Stomach (tissue), 8 donors: ENCODE measurements at regions not wholly inside any gene's neighbourhood (a gene's known extent, or its start where the extent isn't known, plus 50 kb on each side); places are given as distances from the start of the nearest gene placed in this dataset.

ENCODE experiments used
- DNase-seq, 2 donors: peaks; one replicate each; pipeline versions ENCODE4 v3.0.0 to v3.0.0-alpha.2; 2013 to 2019
- H3K27ac ChIP-seq, 5 donors: fragments of 200-600 bp in 4 of 5; sonication (generic) in 4 of 5; one replicate each; pipeline ENCODE4 v1.5.1; 2013 to 2019; ENCODE audit warnings: mild to moderate bottlenecking in 1 of 5, moderate library complexity in 1 of 5
- H3K27me3 ChIP-seq, 3 donors: fragments of 200-600 bp; sonication (generic); one replicate each; pipeline ENCODE4 v1.5.1; 2017 to 2019; ENCODE audit warnings: mixed run types in 1 of 3
- H3K36me3 ChIP-seq, 4 donors: fragments of 200-600 bp; sonication (generic); 1 replicate in 3 of 4; 2 replicates in 1 of 4; pipeline ENCODE4 v1.5.1; 2016 to 2019
- H3K4me1 ChIP-seq, 4 donors: fragments of 200-600 bp; sonication (generic); one replicate each; pipeline ENCODE4 v1.5.1; 2016 to 2019
- H3K4me3 ChIP-seq, 4 donors: fragments of 200-600 bp; sonication (generic) in 3 of 4; one replicate each; pipeline ENCODE4 v1.5.1; 2016 to 2019; ENCODE audit warnings: mild to moderate bottlenecking in 1 of 4
- H3K9me3 ChIP-seq, 4 donors: fragments of 200-600 bp; sonication (generic); one replicate each; pipeline ENCODE4 v1.5.1; 2016 to 2019
- CTCF ChIP-seq, 7 experiments: fragments of 450-650 bp in 4 of 7; fragments of 200-600 bp in 3 of 7; sonication (generic) in 3 of 7; IDR thresholded peaks; one replicate each; pipeline ENCODE4 v1.5.1; 2016 to 2019; ENCODE audit warnings: antibody characterized with exemption in 7 of 7, control low read depth in 2 of 7, mild to moderate bottlenecking in 1 of 7
- EP300 ChIP-seq: sonication (generic); formaldehyde crosslinking; IDR thresholded peaks from one replicate; pipeline ENCODE4 v1.6.1; 2017; ENCODE audit warnings: antibody characterized with exemption
- POLR2A ChIP-seq, 4 donors: fragments of 450-650 bp; IDR thresholded peaks; one replicate each; pipeline ENCODE4 v1.6.1; 2016; ENCODE audit warnings: antibody characterized with exemption in 4 of 4, control low read depth in 2 of 4, mild to moderate bottlenecking in 1 of 4, moderate library complexity in 1 of 4
- POLR2AphosphoS5 ChIP-seq, 3 donors: sonication (generic); formaldehyde crosslinking; IDR thresholded peaks; one replicate each; pipeline ENCODE4 v1.6.1; 2016; ENCODE audit warnings: antibody characterized with exemption in 3 of 3
- WGBS, 5 donors: extraction: QIAGEN DNeasy Blood & Tissue Kit in 3 of 5; methylation state at CpG; one replicate each; pipeline versions ENCODE4 v1.1.5 to v1.1.7; 2013 to 2018; 5-methylcytosine and 5-hydroxymethylcytosine counted together
- intact Hi-C: fragments of 100-400 bp; cut with DNase I; formaldehyde crosslinking; loops from one replicate; pipeline ENCODE4 v1.15.1; 2023; ENCODE audit warnings: low total_unique reads
- donor health status: healthy with polysubstance abuse.
- donor health status: Bipolar disorder and iron deficiency.
- donor health status: healthy.

- no peaks in the 10 kb centered on the region for H3K9me3 ChIP-seq
- H3K4me3 ChIP-seq, result no peak overlapping the region
- H3K36me3 ChIP-seq, result no peaks in the 10 kb centered on the region
- DNase-seq, result no peak
- peaks cover 0 to 8% (median 0%) of the 10 kb centered on the region in 4 donors for H3K4me1 ChIP-seq
- no peaks in the 10 kb centered on the region for H3K27me3 ChIP-seq
- TF ChIP-seq EP300 (no peak), POLR2AphosphoS5 (IDR thresholded peaks at IDR 0.05) (no peak), POLR2A (IDR thresholded peaks at IDR 0.05) (no peak), CTCF (IDR thresholded peaks at IDR 0.05) (no peak)
- 87 to 98% (median 90%) methylated on average over 3 of the region's 3 CpGs for WGBS, 5 donors
- no peak overlapping the region for H3K27ac ChIP-seq
- intact Hi-C loops, result no loop called here
Observed at GRCh38 chr2:189366349-189366748, 74.9 kb upstream of the WDR75 start.

- H3K9me3 ChIP-seq, result no peaks in the 10 kb centered on the region
- 51 to 75% (median 72%) methylated on average over 2 of the region's 2 CpGs for WGBS, 5 donors
- H3K4me1 ChIP-seq, result peaks cover 0 to 8% (median 0%) of the 10 kb centered on the region in 4 donors
- no peak for DNase-seq
- no peaks in the 10 kb centered on the region for H3K27me3 ChIP-seq
- no peak overlapping the region for H3K27ac ChIP-seq
- no peak for TF ChIP-seq POLR2AphosphoS5 (IDR thresholded peaks at IDR 0.05)
- no peak for TF ChIP-seq POLR2A (IDR thresholded peaks at IDR 0.05)
- no peak for TF ChIP-seq EP300
- no peak for TF ChIP-seq CTCF (IDR thresholded peaks at IDR 0.05)
- H3K36me3 ChIP-seq, result no peaks in the 10 kb centered on the region
- no peak overlapping the region for H3K4me3 ChIP-seq
- intact Hi-C loops, result no loop called here
Observed at GRCh38 chr2:189367343-189367742, 73.9 kb upstream of the WDR75 start.

GRCh38 chr2:189369566-189369965 is 71.7 kb upstream of the WDR75 start:
- no peaks in the 10 kb centered on the region for H3K4me1 ChIP-seq
- no peak overlapping the region for H3K4me3 ChIP-seq
- no peak for DNase-seq
- no peaks in the 10 kb centered on the region for H3K27me3 ChIP-seq
- intact Hi-C loops, result no loop called here
- no peaks in the 10 kb centered on the region for H3K9me3 ChIP-seq
- H3K36me3 ChIP-seq, result no peaks in the 10 kb centered on the region
- WGBS, 5 donors, result 64 to 69% (median 67%) methylated on average over 3 of the region's 3 CpGs
- H3K27ac ChIP-seq, result no peak overlapping the region
- TF ChIP-seq POLR2A (IDR thresholded peaks at IDR 0.05) (no peak), EP300 (no peak), CTCF (IDR thresholded peaks at IDR 0.05) (no peak), POLR2AphosphoS5 (IDR thresholded peaks at IDR 0.05) (no peak)

- intact Hi-C loops, result no loop called here
- Histone ChIP-seq H3K27me3 (no peaks in the 10 kb centered on the region), H3K27ac (no peak overlapping the region), H3K4me3 (no peak overlapping the region), H3K9me3 (no peaks in the 10 kb centered on the region), H3K36me3 (no peaks in the 10 kb centered on the region), H3K4me1 (no peaks in the 10 kb centered on the region)
- DNase-seq, result no peak
- TF ChIP-seq POLR2A (IDR thresholded peaks at IDR 0.05) (no peak), POLR2AphosphoS5 (IDR thresholded peaks at IDR 0.05) (no peak), CTCF (IDR thresholded peaks at IDR 0.05) (no peak), EP300 (no peak)
- 51 to 71% (median 66%) methylated on average over 3 of the region's 3 CpGs for WGBS, 5 donors
Observed at GRCh38 chr2:189370719-189371118, 70.6 kb upstream of the WDR75 start.
